D721Med (cell line): ENCODE measurements at regions not wholly inside any gene's neighbourhood (a gene's known extent, or its start where the extent isn't known, plus 50 kb on each side); places are given as distances from the start of the nearest gene placed in this dataset.

ENCODE experiments used
- DNase-seq: peaks from one replicate; pipeline ENCODE4 v3.0.0; 2011; ENCODE audit warnings: low spot score; ENCODE audit not compliant: insufficient read length
- FAIRE-seq: peaks from 2 replicates; lab custom pipeline; 2011; peaks lifted over from hg19 to GRCh38; lab: Jason Lieb, UNC
- CTCF ChIP-seq: IDR thresholded peaks from 2 replicates; pipeline ENCODE4 v1.5.1; 2012; ENCODE audit warnings: mild to moderate bottlenecking, control low read depth; ENCODE audit not compliant: insufficient read depth; ENCODE audit errors: missing control alignments

GRCh38 chr17:70646673-70647072, 477.3 kb downstream of the KCNJ2 start:
- TF ChIP-seq CTCF = no peak
- FAIRE-seq (no peak), DNase-seq (no peak)

- no peak for DNase-seq
- FAIRE-seq = no peak
- TF ChIP-seq CTCF = no peak
Measured at GRCh38 chr17:70648166-70648565, 478.8 kb downstream of the KCNJ2 start.

- TF ChIP-seq CTCF = no peak
- DNase-seq (no peak), FAIRE-seq (no peak)
Measured at GRCh38 chr17:70653850-70654249, 484.5 kb downstream of the KCNJ2 start.

GRCh38 chr17:70654706-70655105, 485.4 kb downstream of the KCNJ2 start:
- TF ChIP-seq CTCF = no peak
- FAIRE-seq = no peak
- DNase-seq = no peak

GRCh38 chr17:70655176-70655958, 486.0 kb downstream of the KCNJ2 start:
- FAIRE-seq (no peak), DNase-seq (no peak)
- no peak for TF ChIP-seq CTCF

GRCh38 chr17:70658317-70658716, 489.0 kb downstream of the KCNJ2 start:
- TF ChIP-seq CTCF = no peak
- DNase-seq = no peak
- FAIRE-seq = no peak

GRCh38 chr17:70658840-70659239, 489.5 kb downstream of the KCNJ2 start:
- FAIRE-seq = no peak
- TF ChIP-seq CTCF = no peak
- DNase-seq = no peak
